Liver (tissue), 7 donors: ENCODE measurements at regions not wholly inside any gene's neighbourhood (a gene's known extent, or its start where the extent isn't known, plus 50 kb on each side); places are given as distances from the start of the nearest gene placed in this dataset.

Experiments
- DNase-seq: peaks from one replicate; pipeline ENCODE4 v3.0.0-alpha.2; 2017; ENCODE audit warnings: low spot score
- H3K27ac ChIP-seq, 2 donors: one replicate each; pipeline ENCODE4 v1.7.0; 2013; ENCODE audit warnings: inconsistent platforms in 2 of 2, low read length in 2 of 2, control low read depth in 1 of 2, low read depth in 1 of 2, mild to moderate bottlenecking in 1 of 2
- H3K27me3 ChIP-seq, 4 donors: one replicate each; pipeline versions ENCODE4 v1.6.1 to v1.7.0; 2013; ENCODE audit warnings: low read length in 3 of 4, inconsistent platforms in 1 of 4, mild to moderate bottlenecking in 1 of 4, moderate library complexity in 1 of 4; ENCODE audit not compliant: control insufficient read depth in 4 of 4, insufficient read depth in 4 of 4
- H3K36me3 ChIP-seq, 4 donors: one replicate each; pipeline versions ENCODE4 v1.6.1 to v1.7.0; 2013; ENCODE audit warnings: low read length in 3 of 4, mild to moderate bottlenecking in 3 of 4, low read depth in 1 of 4, moderate library complexity in 1 of 4; ENCODE audit not compliant: control insufficient read depth in 4 of 4, insufficient read depth in 3 of 4
- H3K4me1 ChIP-seq, 4 donors: one replicate each; pipeline versions ENCODE4 v1.6.1 to v1.7.0; 2013; ENCODE audit warnings: low read length in 3 of 4, mild to moderate bottlenecking in 3 of 4, moderate library complexity in 1 of 4; ENCODE audit not compliant: control insufficient read depth in 4 of 4, insufficient read depth in 4 of 4
- H3K4me3 ChIP-seq, 3 donors: one replicate each; pipeline versions ENCODE4 v1.6.1 to v1.7.0; 2013; ENCODE audit warnings: low read length in 3 of 3, control low read depth in 1 of 3, low read depth in 1 of 3, mild to moderate bottlenecking in 1 of 3
- H3K9ac ChIP-seq, 2 donors: one replicate each; pipeline ENCODE4 v1.7.0; 2013; ENCODE audit warnings: low read length in 2 of 2, mild to moderate bottlenecking in 2 of 2, moderate library complexity in 2 of 2, control low read depth in 1 of 2, low read depth in 1 of 2
- H3K9me3 ChIP-seq, 4 donors: one replicate each; pipeline versions ENCODE4 v1.6.1 to v1.7.0; 2013; ENCODE audit warnings: low read length in 3 of 4; ENCODE audit not compliant: control insufficient read depth in 4 of 4
- EGR1 ChIP-seq, 2 donors: IDR thresholded peaks; 2 replicates each; pipeline ENCODE4 v1.6.1; 2016 to 2018; ENCODE audit warnings: antibody characterized with exemption in 2 of 2, low read depth in 2 of 2
- FOXA1 ChIP-seq: IDR thresholded peaks from 2 replicates; pipeline ENCODE4 v1.6.1; 2016; ENCODE audit warnings: antibody characterized with exemption
- FOXA2 ChIP-seq: IDR thresholded peaks from 2 replicates; pipeline ENCODE4 v1.6.1; 2016; ENCODE audit warnings: antibody characterized with exemption
- GABPA ChIP-seq, 2 donors: IDR thresholded peaks in 1 of 2; conservative IDR thresholded peaks in 1 of 2; 2 replicates each; pipeline ENCODE4 v1.6.1; 2016; ENCODE audit warnings: antibody characterized with exemption in 2 of 2, mild to moderate bottlenecking in 1 of 2, moderate library complexity in 1 of 2
- HNF4A ChIP-seq, 2 donors: conservative IDR thresholded peaks; 2 replicates each; pipeline ENCODE4 v1.6.1; 2016; ENCODE audit warnings: antibody characterized with exemption in 2 of 2, mild to moderate bottlenecking in 2 of 2
- HNF4G ChIP-seq: IDR thresholded peaks from 2 replicates; pipeline ENCODE4 v1.6.1; 2016; ENCODE audit warnings: antibody characterized with exemption
- JUND ChIP-seq, 2 donors: IDR thresholded peaks; 2 replicates each; pipeline ENCODE4 v1.6.1; 2016; ENCODE audit warnings: antibody characterized with exemption in 2 of 2
- RAD21 ChIP-seq, 2 donors: IDR thresholded peaks; 2 replicates each; pipeline ENCODE4 v1.6.1; 2016; ENCODE audit warnings: antibody characterized with exemption in 2 of 2, mild to moderate bottlenecking in 2 of 2
- RXRA ChIP-seq, 2 donors: IDR thresholded peaks; 2 replicates each; pipeline ENCODE4 v1.6.1; 2017 to 2018; ENCODE audit warnings: antibody characterized with exemption in 2 of 2, mild to moderate bottlenecking in 1 of 2
- SP1 ChIP-seq: IDR thresholded peaks from 2 replicates; pipeline ENCODE4 v1.6.1; 2018; ENCODE audit warnings: antibody characterized with exemption, mild to moderate bottlenecking
- TAF1 ChIP-seq: conservative IDR thresholded peaks from 2 replicates; pipeline ENCODE4 v1.6.1; 2016; ENCODE audit warnings: antibody characterized with exemption, mild to moderate bottlenecking
- YY1 ChIP-seq: IDR thresholded peaks from 2 replicates; pipeline ENCODE4 v1.6.1; 2016; ENCODE audit warnings: antibody characterized with exemption, mild to moderate bottlenecking
- WGBS: extraction: QIAGEN DNeasy Blood & Tissue Kit; methylation state at CpG from one replicate; pipeline ENCODE4 v1.1.7; 2013; 5-methylcytosine and 5-hydroxymethylcytosine counted together
- TF ChIP-seq, protein P1 (sequence below): IDR thresholded peaks from 2 replicates; pipeline ENCODE4 v1.6.1; 2016; ENCODE audit warnings: antibody characterized with exemption, mild to moderate bottlenecking
- TF ChIP-seq, protein P2 (sequence below): IDR thresholded peaks from 2 replicates; pipeline ENCODE4 v1.6.1; 2016; ENCODE audit warnings: antibody characterized with exemption
- TF ChIP-seq, protein P3 (sequence below): IDR thresholded peaks from 2 replicates; pipeline ENCODE4 v1.6.1; 2016; ENCODE audit warnings: antibody characterized with exemption
- TF ChIP-seq, protein P4 (sequence below): IDR thresholded peaks from 2 replicates; pipeline ENCODE4 v1.6.1; 2016; ENCODE audit warnings: antibody characterized with exemption
- donor health status: healthy.
- donor health status: healthy.
- donor health status: healthy.
- donor health status: healthy.

DNA sequence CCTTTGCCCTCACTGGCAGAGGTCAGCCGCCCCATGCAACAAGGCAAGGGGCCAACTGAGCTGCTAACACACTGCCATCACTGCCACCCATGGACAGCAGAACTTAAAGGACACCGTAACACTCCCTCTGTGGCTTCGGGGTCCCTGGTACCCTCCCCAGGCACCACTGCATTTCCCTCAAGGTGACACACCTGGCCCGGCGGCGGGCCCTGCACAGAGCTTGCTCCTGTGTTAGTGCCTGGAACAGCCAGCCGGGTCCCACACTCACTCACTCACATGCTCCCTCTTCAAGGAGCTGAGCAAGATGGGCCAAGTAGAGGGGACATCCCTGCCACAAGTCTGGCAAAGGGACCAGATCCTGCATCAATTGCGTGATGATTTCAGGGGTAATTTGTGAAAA is 126.5 kb upstream of the SOX4 start:
- H3K27ac ChIP-seq, result no peak overlapping the region

DNA sequence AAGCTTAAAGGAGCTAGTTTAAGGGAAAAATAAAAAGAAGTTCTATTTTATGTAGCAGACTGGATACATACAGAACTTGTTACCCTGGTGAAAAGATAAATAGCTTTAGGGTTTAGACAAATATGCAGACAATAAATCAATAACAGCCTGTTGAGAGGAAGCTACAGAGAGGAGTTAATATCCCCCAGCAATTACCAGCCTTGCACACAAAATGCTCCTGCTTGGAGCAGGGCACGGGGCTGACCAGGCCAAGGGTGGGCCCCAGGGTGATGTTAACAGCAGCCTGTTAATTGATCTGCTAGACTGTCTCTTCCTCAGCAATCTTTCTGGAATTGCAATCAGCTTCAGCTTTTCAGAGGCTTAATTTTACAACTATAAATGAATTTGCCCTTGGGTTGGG is 125.1 kb upstream of the SOX4 start:
- TF ChIP-seq EGR1 (IDR thresholded peaks at IDR 0.05; ENCODE audit: low read depth in 2 of 2), result no peak
- TF ChIP-seq, protein P1, sequence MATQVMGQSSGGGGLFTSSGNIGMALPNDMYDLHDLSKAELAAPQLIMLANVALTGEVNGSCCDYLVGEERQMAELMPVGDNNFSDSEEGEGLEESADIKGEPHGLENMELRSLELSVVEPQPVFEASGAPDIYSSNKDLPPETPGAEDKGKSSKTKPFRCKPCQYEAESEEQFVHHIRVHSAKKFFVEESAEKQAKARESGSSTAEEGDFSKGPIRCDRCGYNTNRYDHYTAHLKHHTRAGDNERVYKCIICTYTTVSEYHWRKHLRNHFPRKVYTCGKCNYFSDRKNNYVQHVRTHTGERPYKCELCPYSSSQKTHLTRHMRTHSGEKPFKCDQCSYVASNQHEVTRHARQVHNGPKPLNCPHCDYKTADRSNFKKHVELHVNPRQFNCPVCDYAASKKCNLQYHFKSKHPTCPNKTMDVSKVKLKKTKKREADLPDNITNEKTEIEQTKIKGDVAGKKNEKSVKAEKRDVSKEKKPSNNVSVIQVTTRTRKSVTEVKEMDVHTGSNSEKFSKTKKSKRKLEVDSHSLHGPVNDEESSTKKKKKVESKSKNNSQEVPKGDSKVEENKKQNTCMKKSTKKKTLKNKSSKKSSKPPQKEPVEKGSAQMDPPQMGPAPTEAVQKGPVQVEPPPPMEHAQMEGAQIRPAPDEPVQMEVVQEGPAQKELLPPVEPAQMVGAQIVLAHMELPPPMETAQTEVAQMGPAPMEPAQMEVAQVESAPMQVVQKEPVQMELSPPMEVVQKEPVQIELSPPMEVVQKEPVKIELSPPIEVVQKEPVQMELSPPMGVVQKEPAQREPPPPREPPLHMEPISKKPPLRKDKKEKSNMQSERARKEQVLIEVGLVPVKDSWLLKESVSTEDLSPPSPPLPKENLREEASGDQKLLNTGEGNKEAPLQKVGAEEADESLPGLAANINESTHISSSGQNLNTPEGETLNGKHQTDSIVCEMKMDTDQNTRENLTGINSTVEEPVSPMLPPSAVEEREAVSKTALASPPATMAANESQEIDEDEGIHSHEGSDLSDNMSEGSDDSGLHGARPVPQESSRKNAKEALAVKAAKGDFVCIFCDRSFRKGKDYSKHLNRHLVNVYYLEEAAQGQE, result no peak
- TF ChIP-seq, protein P2, sequence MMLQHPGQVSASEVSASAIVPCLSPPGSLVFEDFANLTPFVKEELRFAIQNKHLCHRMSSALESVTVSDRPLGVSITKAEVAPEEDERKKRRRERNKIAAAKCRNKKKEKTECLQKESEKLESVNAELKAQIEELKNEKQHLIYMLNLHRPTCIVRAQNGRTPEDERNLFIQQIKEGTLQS, result no peak
- no peak for TF ChIP-seq RAD21 (IDR thresholded peaks at IDR 0.05)
- no peak for TF ChIP-seq FOXA1
- TF ChIP-seq, protein P3, sequence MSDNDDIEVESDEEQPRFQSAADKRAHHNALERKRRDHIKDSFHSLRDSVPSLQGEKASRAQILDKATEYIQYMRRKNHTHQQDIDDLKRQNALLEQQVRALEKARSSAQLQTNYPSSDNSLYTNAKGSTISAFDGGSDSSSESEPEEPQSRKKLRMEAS, result no peak
- no peak for TF ChIP-seq FOXA2
- TF ChIP-seq, protein P4, sequence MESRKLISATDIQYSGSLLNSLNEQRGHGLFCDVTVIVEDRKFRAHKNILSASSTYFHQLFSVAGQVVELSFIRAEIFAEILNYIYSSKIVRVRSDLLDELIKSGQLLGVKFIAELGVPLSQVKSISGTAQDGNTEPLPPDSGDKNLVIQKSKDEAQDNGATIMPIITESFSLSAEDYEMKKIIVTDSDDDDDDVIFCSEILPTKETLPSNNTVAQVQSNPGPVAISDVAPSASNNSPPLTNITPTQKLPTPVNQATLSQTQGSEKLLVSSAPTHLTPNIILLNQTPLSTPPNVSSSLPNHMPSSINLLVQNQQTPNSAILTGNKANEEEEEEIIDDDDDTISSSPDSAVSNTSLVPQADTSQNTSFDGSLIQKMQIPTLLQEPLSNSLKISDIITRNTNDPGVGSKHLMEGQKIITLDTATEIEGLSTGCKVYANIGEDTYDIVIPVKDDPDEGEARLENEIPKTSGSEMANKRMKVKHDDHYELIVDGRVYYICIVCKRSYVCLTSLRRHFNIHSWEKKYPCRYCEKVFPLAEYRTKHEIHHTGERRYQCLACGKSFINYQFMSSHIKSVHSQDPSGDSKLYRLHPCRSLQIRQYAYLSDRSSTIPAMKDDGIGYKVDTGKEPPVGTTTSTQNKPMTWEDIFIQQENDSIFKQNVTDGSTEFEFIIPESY, result no peak
- no peak for TF ChIP-seq TAF1
- no peak for TF ChIP-seq GABPA (IDR thresholded peaks at IDR 0.05 in 1 of 2, conservative IDR thresholded peaks at IDR 0.05 in 1 of 2)
- TF ChIP-seq HNF4A (conservative IDR thresholded peaks at IDR 0.05), result no peak
- no peak for TF ChIP-seq JUND (IDR thresholded peaks at IDR 0.05)
- TF ChIP-seq RXRA (IDR thresholded peaks at IDR 0.05), result no peak
- no peak for TF ChIP-seq HNF4G
- no peak for TF ChIP-seq SP1
- WGBS, result 67% methylated on average over 1 of the region's 1 CpG
- H3K9ac ChIP-seq, result no peak overlapping the region

More for the DNA sequence above, 126.5 kb upstream of the SOX4 start:
- no peaks in the 10 kb centered on the region for H3K36me3 ChIP-seq
- no peak for DNase-seq
- TF ChIP-seq RAD21 (IDR thresholded peaks at IDR 0.05), result no peak
- TF ChIP-seq YY1, result no peak
- no peak overlapping the region for H3K4me3 ChIP-seq
- no peaks in the 10 kb centered on the region for H3K4me1 ChIP-seq
- no peaks in the 10 kb centered on the region for H3K9me3 ChIP-seq
- no peak overlapping the region for H3K9ac ChIP-seq
- H3K27me3 ChIP-seq, result no peaks in the 10 kb centered on the region
- WGBS, result 93% methylated on average over 8 of the region's 8 CpGs

More for the DNA sequence above, 125.1 kb upstream of the SOX4 start:
- no peaks in the 10 kb centered on the region for H3K4me1 ChIP-seq
- H3K4me3 ChIP-seq, result no peak overlapping the region
- H3K9me3 ChIP-seq, result no peaks in the 10 kb centered on the region
- no peak for DNase-seq
- no peaks in the 10 kb centered on the region for H3K36me3 ChIP-seq
- H3K27ac ChIP-seq, result no peak overlapping the region
- no peaks in the 10 kb centered on the region for H3K27me3 ChIP-seq
